Fibroblast of lung (primary cell): ENCODE measurements at regions not wholly inside any gene's neighbourhood (a gene's known extent, or its start where the extent isn't known, plus 50 kb on each side); places are given as distances from the start of the nearest gene placed in this dataset.

ENCODE experiments used
- DNase-seq, 2 donors: peaks; one replicate each; pipeline versions ENCODE4 v3.0.0 to v3.0.0-alpha.2; 2010; ENCODE audit warnings: low read depth in 2 of 2
- H2AFZ ChIP-seq: 2 replicates; pipeline ENCODE4 v1.5.1; 2012; ENCODE audit warnings: low read length, control low read depth, inconsistent platforms
- H3K27ac ChIP-seq: 2 replicates; pipeline ENCODE4 v1.5.1; 2011; ENCODE audit warnings: low read length, control low read depth; ENCODE audit not compliant: insufficient read depth
- H3K27me3 ChIP-seq: 2 replicates; pipeline ENCODE4 v1.5.1; 2011; ENCODE audit warnings: mild to moderate bottlenecking, low read length; ENCODE audit not compliant: control insufficient read depth, insufficient read depth
- H3K36me3 ChIP-seq: 2 replicates; pipeline ENCODE4 v1.5.1; 2011; ENCODE audit warnings: low read length; ENCODE audit not compliant: control insufficient read depth, insufficient read depth
- H3K4me1 ChIP-seq: 2 replicates; pipeline ENCODE4 v1.5.1; 2011; ENCODE audit warnings: low read length; ENCODE audit not compliant: control insufficient read depth, insufficient read depth; ENCODE audit errors: extremely low read depth
- H3K4me2 ChIP-seq: 2 replicates; pipeline ENCODE4 v1.5.1; 2011; ENCODE audit warnings: low read length, control low read depth; ENCODE audit not compliant: insufficient read depth; ENCODE audit errors: extremely low read depth
- H3K4me3 ChIP-seq, 4 experiments: fragments of 200-600 bp in 1 of 4; sonication (generic) in 1 of 4; replicated peaks in 1 of 4; 2 replicates each; pipeline ENCODE4 v1.5.1; 2011 to 2016; ENCODE audit warnings: low read length in 4 of 4, low read depth in 3 of 4, mild to moderate bottlenecking in 3 of 4, control low read depth in 2 of 4, inconsistent platforms in 1 of 4, mixed read lengths in 1 of 4; ENCODE audit not compliant: insufficient read depth in 1 of 4; ENCODE audit errors: control extremely low read depth in 1 of 4
- H3K79me2 ChIP-seq: 2 replicates; pipeline ENCODE4 v1.5.1; 2012; ENCODE audit warnings: mild to moderate bottlenecking, low read length, inconsistent platforms; ENCODE audit not compliant: control insufficient read depth, insufficient read depth
- H3K9ac ChIP-seq: 2 replicates; pipeline ENCODE4 v1.5.1; 2011; ENCODE audit warnings: mild to moderate bottlenecking, low read length, control low read depth; ENCODE audit not compliant: insufficient read depth
- H3K9me3 ChIP-seq: 2 replicates; pipeline ENCODE4 v1.5.1; 2012; ENCODE audit warnings: low read depth, low read length; ENCODE audit not compliant: control insufficient read depth, insufficient read depth
- H4K20me1 ChIP-seq: 2 replicates; pipeline ENCODE4 v1.5.1; 2011; ENCODE audit warnings: low read length; ENCODE audit not compliant: control insufficient read depth, insufficient read depth; ENCODE audit errors: extremely low read depth
- EZH2 ChIP-seq: IDR thresholded peaks from 2 replicates; pipeline ENCODE4 v1.5.1; 2012; ENCODE audit warnings: low read length, control low read depth, mild to moderate bottlenecking; ENCODE audit errors: missing control alignments
- TF ChIP-seq, protein P1 (sequence below), 2 donors: IDR thresholded peaks in 1 of 2; conservative IDR thresholded peaks in 1 of 2; 1 replicate in 1 of 2; 2 replicates in 1 of 2; pipeline ENCODE4 v1.5.1; 2011 to 2012; ENCODE audit warnings: low read length in 2 of 2, control low read depth in 1 of 2, inconsistent platforms in 1 of 2, low read depth in 1 of 2, mild to moderate bottlenecking in 1 of 2

- Histone ChIP-seq H3K27ac (no peak overlapping the region), H3K9ac (no peak overlapping the region), H3K27me3 (no peaks in the 10 kb centered on the region), H2AFZ (no peak overlapping the region), H4K20me1 (no peaks in the 10 kb centered on the region), H3K4me1 (no peaks in the 10 kb centered on the region), H3K79me2 (no peaks in the 10 kb centered on the region), H3K4me2 (no peak overlapping the region), H3K9me3 (no peaks in the 10 kb centered on the region), H3K4me3 (no peak overlapping the region), H3K36me3 (no peaks in the 10 kb centered on the region)
- no peak for DNase-seq
- TF ChIP-seq, protein P1, sequence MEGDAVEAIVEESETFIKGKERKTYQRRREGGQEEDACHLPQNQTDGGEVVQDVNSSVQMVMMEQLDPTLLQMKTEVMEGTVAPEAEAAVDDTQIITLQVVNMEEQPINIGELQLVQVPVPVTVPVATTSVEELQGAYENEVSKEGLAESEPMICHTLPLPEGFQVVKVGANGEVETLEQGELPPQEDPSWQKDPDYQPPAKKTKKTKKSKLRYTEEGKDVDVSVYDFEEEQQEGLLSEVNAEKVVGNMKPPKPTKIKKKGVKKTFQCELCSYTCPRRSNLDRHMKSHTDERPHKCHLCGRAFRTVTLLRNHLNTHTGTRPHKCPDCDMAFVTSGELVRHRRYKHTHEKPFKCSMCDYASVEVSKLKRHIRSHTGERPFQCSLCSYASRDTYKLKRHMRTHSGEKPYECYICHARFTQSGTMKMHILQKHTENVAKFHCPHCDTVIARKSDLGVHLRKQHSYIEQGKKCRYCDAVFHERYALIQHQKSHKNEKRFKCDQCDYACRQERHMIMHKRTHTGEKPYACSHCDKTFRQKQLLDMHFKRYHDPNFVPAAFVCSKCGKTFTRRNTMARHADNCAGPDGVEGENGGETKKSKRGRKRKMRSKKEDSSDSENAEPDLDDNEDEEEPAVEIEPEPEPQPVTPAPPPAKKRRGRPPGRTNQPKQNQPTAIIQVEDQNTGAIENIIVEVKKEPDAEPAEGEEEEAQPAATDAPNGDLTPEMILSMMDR (conservative IDR thresholded peaks at IDR 0.05 in 1 of 2, IDR thresholded peaks at IDR 0.05 in 1 of 2; ENCODE audit: low read depth in 1 of 2, low read length in 2 of 2), result no peak
- no peak for TF ChIP-seq EZH2
These were observed 133.0 kb upstream of the SPAG17 start for GRCh38 chr1:118317842-118318614.

DNA sequence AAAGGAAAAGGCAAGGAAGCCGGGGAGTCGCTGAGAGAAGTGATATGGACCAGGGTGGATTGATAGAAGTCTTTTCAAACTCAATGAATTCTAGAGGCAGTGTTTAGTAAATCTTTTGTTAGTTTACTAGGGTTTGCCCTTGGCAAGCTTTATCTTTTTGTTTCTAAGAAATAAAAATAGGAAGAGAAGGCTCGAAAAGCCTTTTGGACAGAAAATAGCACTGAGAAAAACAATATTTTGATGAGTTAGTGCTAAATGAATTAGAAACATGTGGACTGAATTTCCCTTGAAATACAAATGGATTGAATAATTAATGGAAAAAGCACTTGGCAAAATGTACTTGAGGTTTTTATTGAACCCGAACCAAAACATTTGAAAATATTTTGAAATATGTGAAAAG is 121.8 kb upstream of the SPAG17 start:
- Histone ChIP-seq H3K27ac (no peak overlapping the region), H4K20me1 (no peaks in the 10 kb centered on the region), H3K9ac (no peak overlapping the region), H3K4me2 (no peak overlapping the region), H3K4me1 (no peaks in the 10 kb centered on the region), H3K79me2 (no peaks in the 10 kb centered on the region), H3K27me3 (no peaks in the 10 kb centered on the region), H3K36me3 (no peaks in the 10 kb centered on the region), H3K9me3 (no peaks in the 10 kb centered on the region), H2AFZ (no peak overlapping the region), H3K4me3 (no peak overlapping the region)
- DNase-seq, result no peak
- no peak for TF ChIP-seq EZH2
- TF ChIP-seq, protein P1 (conservative IDR thresholded peaks at IDR 0.05 in 1 of 2, IDR thresholded peaks at IDR 0.05 in 1 of 2; ENCODE audit: low read depth in 1 of 2, low read length in 2 of 2), result no peak

- no peak for TF ChIP-seq EZH2
- TF ChIP-seq, protein P1 (conservative IDR thresholded peaks at IDR 0.05 in 1 of 2, IDR thresholded peaks at IDR 0.05 in 1 of 2; ENCODE audit: low read depth in 1 of 2, low read length in 2 of 2), result peak; percentile 61 to 64
- Histone ChIP-seq H3K9me3 (no peaks in the 10 kb centered on the region), H3K27me3 (no peaks in the 10 kb centered on the region), H3K79me2 (no peaks in the 10 kb centered on the region), H3K9ac (no peak overlapping the region), H3K4me2 (no peak overlapping the region), H4K20me1 (no peaks in the 10 kb centered on the region), H3K36me3 (no peaks in the 10 kb centered on the region), H3K4me3 (no peak overlapping the region), H2AFZ (no peak overlapping the region), H3K4me1 (no peaks in the 10 kb centered on the region), H3K27ac (no peak overlapping the region)
- DNase-seq, result peak; percentile 15 to 18
These were observed 119.8 kb upstream of the SPAG17 start for GRCh38 chr1:118304722-118305359.
